ENCODE measurements at regions not wholly inside any gene's neighbourhood (a gene's known extent, or its start where the extent isn't known, plus 50 kb on each side); places are given as distances from the start of the nearest gene placed in this dataset.

GRCh38 chr11:70027451-70027850 lies 50.7 kb upstream of the ANO1 start:
- H3K27me3 ChIP-seq (ENCODE audit: control insufficient read depth, insufficient read depth, low read length), result no peaks in the 10 kb centered on the region
- no peak overlapping the region for H3K4me2 ChIP-seq (ENCODE audit: low read length)
- peaks cover 3% of the 10 kb centered on the region for H3K4me1 ChIP-seq
- TF ChIP-seq CTCF (IDR thresholded peaks at IDR 0.05), result no peak
- H3K9me3 ChIP-seq (ENCODE audit: control insufficient read depth, low read length), result no peaks in the 10 kb centered on the region
- H3K27ac ChIP-seq, result no peak overlapping the region
- no peaks in the 10 kb centered on the region for H3K36me3 ChIP-seq (ENCODE audit: control insufficient read depth, insufficient read depth, low read length)
- H3K9ac ChIP-seq, result no peak overlapping the region
- H2AFZ ChIP-seq, result no peak overlapping the region
- H3K4me3 ChIP-seq (ENCODE audit: low read depth, low read length), result no peak overlapping the region
- no peaks in the 10 kb centered on the region for H3K79me2 ChIP-seq

DNA sequence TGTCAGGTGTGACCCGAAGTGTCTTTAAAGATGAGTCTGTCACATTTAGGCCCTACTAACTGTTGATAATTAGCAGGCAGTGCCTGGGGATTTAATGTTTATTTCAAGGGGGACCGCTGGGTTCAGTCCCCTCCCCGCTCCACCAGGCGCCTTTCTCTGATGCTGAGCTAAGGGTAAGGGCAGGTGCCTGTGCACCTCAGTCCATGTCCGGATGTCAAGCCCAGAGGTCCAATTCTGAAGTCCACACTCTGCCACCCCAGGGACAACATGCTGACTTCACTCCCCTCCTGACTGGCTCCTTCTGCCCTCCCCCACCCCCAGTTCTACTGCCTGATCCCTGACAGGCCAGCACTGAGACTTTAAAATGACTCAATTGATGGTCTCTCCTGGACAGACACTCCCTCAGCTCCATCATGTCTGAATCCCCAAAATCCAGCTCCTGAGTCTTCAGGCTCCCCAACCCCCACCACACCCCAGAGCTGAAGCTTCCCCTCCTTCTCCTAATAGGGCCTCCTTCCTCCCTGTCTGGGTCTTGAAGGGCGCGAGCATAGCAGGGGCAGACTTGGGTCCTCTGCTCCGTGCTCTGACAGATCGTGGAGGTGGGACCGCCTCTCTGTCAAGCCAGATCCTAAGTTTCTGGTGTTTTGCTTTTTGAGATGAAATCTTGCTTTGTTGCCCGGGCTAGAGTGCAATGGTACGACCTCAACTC lies 49.8 kb upstream of the ANO1 start:
- Histone ChIP-seq H3K4me3 (ENCODE audit: low read depth, low read length) (no peak overlapping the region), H3K79me2 (no peaks in the 10 kb centered on the region), H3K4me1 (peaks cover 3% of the 10 kb centered on the region), H3K4me2 (ENCODE audit: low read length) (no peak overlapping the region), H3K9me3 (ENCODE audit: control insufficient read depth, low read length) (no peaks in the 10 kb centered on the region), H3K9ac (no peak overlapping the region), H3K36me3 (ENCODE audit: control insufficient read depth, insufficient read depth, low read length) (no peaks in the 10 kb centered on the region), H2AFZ (no peak overlapping the region), H3K27ac (no peak overlapping the region), H3K27me3 (ENCODE audit: control insufficient read depth, insufficient read depth, low read length) (no peaks in the 10 kb centered on the region)
- no peak for TF ChIP-seq CTCF (IDR thresholded peaks at IDR 0.05)

Data from parathyroid adenoma (tissue), 2 donors.